NCI-H1694 treated with DMSO at 0.1 percent for 48 hours (cell line): ENCODE measurements at regions not wholly inside any gene's neighbourhood (a gene's known extent, or its start where the extent isn't known, plus 50 kb on each side); places are given as distances from the start of the nearest gene placed in this dataset.
"Not testable (repeated sequence)": the region's sequence is repeated elsewhere in the genome, so short reads cannot be mapped to it uniquely, and the experiment has no call there.

Experiments used
- DNase-seq: peaks from one replicate; lab custom pipeline; 2025; lab: John Stamatoyannopoulos, UW

DNA sequence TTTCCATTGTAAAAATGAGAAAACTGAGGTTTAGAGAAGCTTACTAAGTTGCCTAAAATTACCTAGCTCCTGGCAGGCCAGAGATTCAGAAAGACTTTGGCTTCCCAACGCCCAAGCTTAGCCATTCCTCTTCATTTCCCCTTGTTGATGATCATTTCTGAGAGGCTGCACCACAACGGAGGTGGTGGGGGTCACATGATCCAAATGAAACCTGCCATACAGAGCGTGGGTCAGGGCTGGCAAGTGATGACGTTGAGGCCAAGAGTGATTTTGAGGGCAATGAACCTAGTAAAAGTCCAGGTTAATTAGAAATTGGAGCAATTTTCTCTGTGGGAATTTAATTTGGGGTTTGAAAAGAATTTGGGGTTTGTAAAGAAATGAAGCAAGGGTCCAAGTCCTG is 109.9 kb downstream of the TMEM182 start:
- DNase-seq: no peak

- DNase-seq: peak; percentile 9
Observed at GRCh38 chr2:102872388-102872787, 110.6 kb downstream of the TMEM182 start.

DNA sequence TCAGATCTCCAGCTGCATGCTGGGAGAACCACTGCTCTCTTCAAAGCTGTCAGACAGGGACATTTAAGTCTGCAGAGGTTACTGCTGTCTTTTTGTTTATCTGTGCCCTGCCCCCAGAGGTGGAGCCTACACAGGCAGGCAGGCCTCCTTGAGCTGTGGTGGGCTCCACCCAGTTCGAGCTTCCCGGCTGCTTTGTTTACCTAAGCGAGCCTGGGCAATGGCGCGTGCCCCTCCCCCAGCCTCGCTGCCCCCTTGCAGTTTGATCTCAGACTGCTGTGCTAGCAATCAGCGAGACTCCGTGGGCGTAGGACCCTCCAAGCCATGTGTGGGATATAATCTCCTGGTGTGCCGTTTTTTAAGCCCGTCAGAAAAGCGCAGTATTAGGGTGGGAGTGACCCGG is 117.7 kb downstream of the TMEM182 start:
- DNase-seq: not testable (repeated sequence)

- DNase-seq: no peak
Observed at GRCh38 chr2:102880731-102881130, 118.9 kb downstream of the TMEM182 start.

DNA sequence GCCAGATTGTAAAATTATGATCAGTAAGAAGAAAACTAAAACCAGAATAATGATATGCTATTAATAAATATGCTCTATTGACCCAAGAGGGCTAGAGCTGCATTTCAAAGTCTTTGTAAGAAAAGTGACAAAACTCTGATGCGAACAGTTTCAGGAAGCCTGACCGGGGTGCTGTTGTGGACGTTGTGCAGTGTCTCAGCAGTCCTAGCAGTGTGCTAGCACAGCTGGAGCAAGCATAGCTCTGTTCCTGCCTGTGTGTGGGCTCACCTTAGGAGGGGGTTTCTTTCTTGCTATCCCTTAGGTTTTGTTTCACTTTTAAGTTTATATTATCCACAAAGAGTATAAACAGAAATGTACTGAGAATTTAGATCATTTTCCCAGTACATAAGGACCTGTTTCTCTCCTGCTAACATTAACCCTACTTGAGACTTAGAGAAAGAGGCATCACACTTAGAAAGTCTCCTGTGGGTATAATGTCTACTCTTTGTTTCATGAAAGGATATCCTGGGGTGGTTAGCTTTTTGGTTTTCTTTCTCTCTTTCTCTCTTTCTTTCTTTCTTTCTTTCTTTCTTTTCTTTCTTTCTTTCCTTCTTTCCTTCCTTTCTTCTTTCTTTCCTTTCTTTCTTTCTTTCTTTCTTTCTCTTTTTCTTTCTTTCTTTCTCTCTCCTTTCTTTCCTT is 124.5 kb downstream of the TMEM182 start:
- no peak for DNase-seq

- no peak for DNase-seq
Observed at GRCh38 chr2:102888514-102888913, 126.7 kb downstream of the TMEM182 start.

DNA sequence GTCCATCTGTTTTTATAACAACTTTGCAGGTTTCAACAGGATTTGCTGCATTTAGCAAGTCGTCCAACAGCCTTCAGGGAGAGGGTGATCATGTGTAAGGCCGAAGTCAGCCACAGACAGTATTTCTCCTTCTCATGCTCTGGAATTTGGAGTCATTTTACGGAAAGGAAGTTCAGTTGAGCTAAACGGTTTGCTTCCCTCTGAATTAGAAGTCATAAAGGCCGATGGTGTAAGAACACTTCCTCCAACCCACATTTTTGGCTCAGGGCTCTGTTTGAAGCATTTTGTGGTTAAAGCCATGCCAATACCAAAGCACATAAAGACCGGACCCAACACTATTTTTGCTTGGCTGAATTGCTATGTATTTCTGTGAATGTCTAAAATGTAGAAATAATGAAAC is 129.5 kb downstream of the TMEM182 start:
- no peak for DNase-seq

DNA sequence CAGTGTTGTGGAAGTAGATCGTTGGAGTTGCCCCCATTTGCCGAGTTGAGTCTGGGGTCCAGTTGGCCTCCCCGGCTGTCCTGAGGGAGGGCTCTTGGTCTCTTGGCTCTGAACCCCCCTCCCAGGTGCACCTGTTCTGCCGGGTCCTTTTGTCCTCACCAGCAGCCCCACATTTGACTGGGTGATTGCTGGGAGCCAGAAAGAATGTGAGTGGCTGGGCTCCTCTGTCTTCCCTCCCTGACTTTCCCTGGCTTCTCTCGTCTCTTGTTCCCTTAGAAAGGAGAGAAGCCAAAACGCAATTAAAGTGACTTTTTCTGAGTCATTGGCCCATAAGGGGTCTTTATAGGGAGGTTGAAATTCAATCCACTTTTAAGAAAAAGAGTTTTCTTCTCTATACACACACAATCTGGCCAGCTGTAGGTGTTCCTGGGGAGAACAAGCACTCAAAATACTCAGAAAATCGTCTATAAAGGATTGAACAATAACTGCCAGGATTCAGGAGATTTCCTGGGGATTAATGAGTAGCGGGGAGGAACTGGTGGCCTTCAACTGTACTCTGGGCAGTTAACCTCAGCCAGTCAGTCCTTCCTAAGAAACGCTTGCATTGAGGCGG is 131.0 kb downstream of the TMEM182 start:
- no peak for DNase-seq

- DNase-seq: no peak
Observed at GRCh38 chr2:102893870-102894269, 132.0 kb downstream of the TMEM182 start.

DNA sequence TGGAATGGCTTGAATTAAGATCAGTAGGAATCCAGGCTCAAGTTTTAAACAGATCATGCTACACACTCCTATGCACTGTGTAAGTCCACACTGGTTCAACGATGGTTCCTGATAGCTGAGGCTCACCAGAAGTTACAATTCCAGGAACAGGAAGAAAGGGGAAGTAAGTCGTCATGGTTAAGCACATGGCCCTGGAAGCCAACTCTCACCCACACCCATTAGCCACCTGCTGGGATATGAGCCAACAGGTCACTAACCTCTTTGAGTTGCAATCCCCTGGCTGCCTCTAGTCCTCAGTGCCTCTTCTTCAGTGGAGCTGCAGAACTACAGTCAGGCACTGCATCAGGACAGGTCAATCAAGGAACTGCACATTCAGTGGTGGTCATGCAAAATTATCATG is 133.5 kb downstream of the TMEM182 start:
- no peak for DNase-seq

GRCh38 chr2:102909240-102909639 is 147.4 kb downstream of the TMEM182 start:
- DNase-seq: not testable (repeated sequence)

DNA sequence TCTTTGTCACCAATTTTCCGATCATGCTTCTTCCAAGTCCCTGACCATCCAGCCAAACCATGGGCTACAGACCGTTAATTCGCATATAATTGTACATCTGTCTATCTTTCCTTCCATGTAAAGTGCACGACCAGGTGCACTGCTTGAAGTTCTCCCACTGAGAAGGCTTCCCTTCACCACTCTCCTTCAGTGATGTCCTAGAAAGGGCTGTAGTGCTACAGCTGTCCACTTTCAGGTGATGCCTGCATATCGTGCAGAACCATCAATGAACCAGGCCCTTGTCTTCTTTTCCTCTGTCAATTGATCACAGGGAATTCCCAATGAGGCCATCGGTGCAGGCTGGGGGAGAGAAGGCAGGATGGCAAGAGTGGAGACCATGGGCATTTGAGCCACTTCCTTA is 148.9 kb downstream of the TMEM182 start:
- no peak for DNase-seq

DNA sequence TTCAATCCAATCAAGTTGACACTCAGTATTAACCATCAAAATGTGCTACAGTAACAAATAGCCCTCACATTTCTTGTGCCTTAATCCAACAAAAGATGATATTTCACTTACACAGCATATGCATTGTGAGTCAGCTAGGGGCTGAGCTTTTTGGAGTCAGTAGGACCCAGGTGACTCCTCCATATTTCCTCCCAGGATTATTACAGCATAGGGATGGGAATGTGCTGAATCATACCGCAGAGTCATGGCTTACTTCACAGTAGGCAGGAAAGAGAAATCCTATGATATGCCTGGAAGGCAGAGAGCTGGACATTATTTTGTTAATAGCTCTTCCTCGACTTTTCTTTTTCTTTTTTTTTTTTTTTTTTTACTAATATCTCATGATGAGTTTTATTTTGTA is 153.3 kb downstream of the TMEM182 start:
- DNase-seq: no peak

DNA sequence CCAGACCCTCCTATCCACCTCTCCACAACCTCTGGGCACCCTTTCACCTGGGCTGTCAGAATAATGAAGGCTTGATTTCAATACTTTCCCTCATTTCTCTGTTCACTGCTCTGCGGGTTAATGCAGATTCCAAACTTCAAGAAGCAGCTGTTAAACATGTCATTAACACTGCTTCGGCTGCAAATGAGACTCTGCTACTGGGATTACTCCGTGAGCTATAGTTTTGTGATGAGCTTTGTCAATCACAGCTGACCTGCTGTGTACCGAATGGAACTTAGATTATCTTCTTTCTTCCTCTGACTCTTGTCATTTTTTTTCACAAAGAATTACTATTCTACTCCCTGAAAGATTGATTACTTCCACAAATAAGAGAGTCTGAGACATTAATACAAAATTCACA is 160.5 kb downstream of the TMEM182 start:
- no peak for DNase-seq

- no peak for DNase-seq
Observed at GRCh38 chr2:102925003-102925402, 163.2 kb downstream of the TMEM182 start.

GRCh38 chr2:102927854-102928267 is 166.0 kb downstream of the TMEM182 start:
- DNase-seq: no peak

DNA sequence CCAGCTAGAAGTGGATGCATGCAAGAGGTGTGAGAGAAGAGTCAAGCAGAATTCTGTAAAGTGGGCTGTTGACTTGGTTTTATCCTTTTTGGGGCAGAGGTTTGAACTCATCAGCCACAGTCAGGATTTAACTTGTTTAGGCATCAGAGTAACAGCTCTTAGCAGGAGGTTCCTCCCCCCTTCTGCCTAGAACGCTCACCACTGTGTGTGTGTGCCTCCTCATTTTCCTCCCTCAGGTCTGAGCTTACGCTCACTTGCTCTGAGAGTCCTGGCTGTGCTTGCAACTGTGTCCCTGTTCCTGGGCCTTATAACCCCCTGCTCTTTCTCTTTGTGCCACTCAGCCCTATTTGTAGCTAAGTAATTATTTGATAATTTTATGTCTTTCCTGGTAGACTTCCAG is 167.9 kb downstream of the TMEM182 start:
- no peak for DNase-seq

DNA sequence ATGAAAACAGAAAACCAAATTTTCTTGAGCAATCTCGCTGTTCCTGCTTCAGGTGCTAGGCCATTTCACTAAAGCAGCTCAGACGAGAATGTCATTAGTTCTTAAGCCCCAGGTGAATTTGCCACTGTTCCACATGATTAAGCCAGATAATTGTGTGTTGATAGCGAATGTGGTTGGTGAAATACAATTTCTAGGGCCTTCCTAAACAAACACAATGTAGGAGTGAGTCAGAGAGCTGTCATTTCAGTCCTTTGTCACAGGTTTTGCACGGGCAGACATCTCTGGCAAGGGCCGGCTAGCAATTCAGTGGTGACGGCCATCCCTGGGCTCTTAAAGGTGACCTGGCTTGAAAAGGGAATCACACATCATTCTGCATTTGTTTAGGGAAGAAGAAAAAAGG is 170.7 kb downstream of the TMEM182 start:
- no peak for DNase-seq

GRCh38 chr2:102939207-102939606 is 177.4 kb downstream of the TMEM182 start:
- DNase-seq: no peak

GRCh38 chr2:102940684-102941083 is 178.9 kb downstream of the TMEM182 start:
- no peak for DNase-seq

GRCh38 chr2:102942107-102942506 is 180.3 kb downstream of the TMEM182 start:
- DNase-seq: no peak

DNA sequence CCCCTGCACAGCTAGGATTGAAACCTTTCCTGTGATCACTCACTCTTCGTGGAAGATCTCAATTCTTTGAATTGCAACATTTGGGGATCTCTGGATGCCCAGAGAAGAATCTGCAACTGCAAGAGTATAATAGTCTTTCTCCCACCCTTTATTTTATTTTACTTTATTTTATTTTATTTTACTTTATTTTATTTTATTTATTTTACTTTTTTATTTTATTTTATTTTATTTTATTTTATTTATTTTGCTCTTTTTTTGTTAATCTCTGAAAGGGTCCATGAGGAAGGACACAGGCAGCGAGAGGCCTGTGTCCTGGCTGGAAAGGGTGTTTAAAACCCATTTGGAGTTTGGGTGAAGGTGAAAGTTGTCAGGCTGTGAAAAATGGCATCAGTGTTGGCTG is 181.4 kb downstream of the TMEM182 start:
- no peak for DNase-seq

GRCh38 chr2:102950371-102950946 is 188.6 kb downstream of the TMEM182 start:
- DNase-seq: no peak

- no peak for DNase-seq
Observed at GRCh38 chr2:102951249-102951648, 189.4 kb downstream of the TMEM182 start.
